GM12878 (cell line): ENCODE measurements at regions not wholly inside any gene's neighbourhood (a gene's known extent, or its start where the extent isn't known, plus 50 kb on each side); places are given as distances from the start of the nearest gene placed in this dataset.

Experiments
- CREM ChIP-seq: IDR thresholded peaks from 2 replicates; pipeline ENCODE4 v1.6.1; 2014; ENCODE audit warnings: antibody characterized with exemption, low read depth
- E2F8 ChIP-seq: fragments of 450-650 bp; IDR thresholded peaks from 2 replicates; pipeline ENCODE4 v1.6.1; 2018; ENCODE audit warnings: mild to moderate bottlenecking, low read depth, moderate library complexity; ENCODE audit not compliant: partially characterized antibody
- HDAC2 ChIP-seq: fragments of 200-600 bp; sonication (generic); IDR thresholded peaks from 2 replicates; pipeline ENCODE4 v1.6.1; 2017
- MEF2B ChIP-seq: fragments of 450-650 bp; IDR thresholded peaks from 2 replicates; pipeline ENCODE4 v1.6.1; 2018; ENCODE audit warnings: mild to moderate bottlenecking, moderate library complexity; ENCODE audit not compliant: partially characterized antibody, poor library complexity, severe bottlenecking
- MTA2 ChIP-seq: fragments of 450-650 bp; IDR thresholded peaks from 2 replicates; pipeline ENCODE4 v1.6.1; 2016; ENCODE audit warnings: low read depth, mild to moderate bottlenecking, moderate library complexity
- PBX3 ChIP-seq: IDR thresholded peaks from 2 replicates; pipeline ENCODE4 v1.6.1; 2011; ENCODE audit warnings: mild to moderate bottlenecking, low read depth, low read length, moderate library complexity; ENCODE audit not compliant: insufficient replicate concordance
- PKNOX1 ChIP-seq: fragments of 450-650 bp; IDR thresholded peaks from 2 replicates; pipeline ENCODE4 v1.6.1; 2016; ENCODE audit warnings: mild to moderate bottlenecking
- PRDM15 ChIP-seq: fragments of 450-650 bp; formaldehyde crosslinking; IDR thresholded peaks from 2 replicates; pipeline ENCODE4 v1.4.0; 2020; ENCODE audit warnings: mild to moderate bottlenecking, moderate library complexity
- RFX5 ChIP-seq: IDR thresholded peaks from 2 replicates; pipeline ENCODE4 v1.6.1; 2011; ENCODE audit warnings: low read depth, low read length, improper control_type of control experiment
- SPI1 ChIP-seq: IDR thresholded peaks from 2 replicates; pipeline ENCODE4 v1.6.1; 2011; ENCODE audit warnings: low read depth, mild to moderate bottlenecking, low read length, moderate library complexity, borderline replicate concordance; ENCODE audit not compliant: insufficient read depth
- ZNF384 ChIP-seq: IDR thresholded peaks from 2 replicates; pipeline ENCODE4 v1.6.1; 2012; ENCODE audit warnings: low read depth, mild to moderate bottlenecking, low read length, improper control_type of control experiment, borderline replicate concordance

GRCh38 chrX:12026481-12026880 is 111.8 kb upstream of the FRMPD4 start (continued):
- TF ChIP-seq PRDM15 (CRISPR knock-in tag) (no peak), MTA2 (no peak), HDAC2 (no peak), RFX5 (no peak), MEF2B (no peak), PBX3 (no peak), SPI1 (no peak), CREM (no peak), E2F8 (no peak), ZNF384 (no peak), PKNOX1 (no peak)
